ENCODE measurements at regions not wholly inside any gene's neighbourhood (a gene's known extent, or its start where the extent isn't known, plus 50 kb on each side); places are given as distances from the start of the nearest gene placed in this dataset.
A peak's percentile ranks its signal among the peaks of the same experiment; 100 is the strongest.

- no peaks in the 10 kb centered on the region for H3K4me1 ChIP-seq (ENCODE audit: control insufficient read depth, insufficient read depth, low read length)
- no peak for DNase-seq (ENCODE audit: low read depth in 4 of 6, low spot score in 6 of 6)
- H3K27me3 ChIP-seq (ENCODE audit: control insufficient read depth, insufficient read depth, low read length): no peaks in the 10 kb centered on the region
- 80% methylated on average over 4 of the region's 4 CpGs for WGBS (ENCODE audit: insufficient coverage)
- H3K9me3 ChIP-seq (ENCODE audit: control insufficient read depth, insufficient read depth, low read length): no peaks in the 10 kb centered on the region
- no peak overlapping the region for H3K4me3 ChIP-seq (ENCODE audit: low read depth, low read length)
- no peaks in the 10 kb centered on the region for H3K36me3 ChIP-seq (ENCODE audit: control insufficient read depth, insufficient read depth, low read length)
- no peak overlapping the region for H3K27ac ChIP-seq (ENCODE audit: low read depth, low read length)
Measured at GRCh38 chr9:89829346-89829745, 224.5 kb downstream of the GADD45G start.

DNA sequence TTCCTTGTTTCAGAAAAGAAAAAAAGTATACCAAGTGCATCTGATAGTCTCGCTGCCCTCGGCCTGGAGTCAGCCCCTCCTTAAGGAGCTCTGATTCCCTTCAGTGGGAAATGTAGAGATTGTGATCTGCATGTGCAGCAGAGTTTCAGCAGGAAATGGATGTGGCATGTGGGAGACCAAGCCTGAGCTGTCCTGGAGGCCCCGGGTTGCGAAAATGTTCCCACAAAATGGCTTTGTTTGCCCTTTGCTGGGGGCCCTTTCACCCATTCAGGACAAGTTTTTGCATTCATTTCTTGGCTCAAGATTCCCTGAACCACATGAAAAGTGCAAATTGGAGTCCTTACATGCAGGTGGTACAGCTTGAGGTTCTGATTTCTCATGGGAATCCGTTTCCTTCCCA is 230.9 kb downstream of the GADD45G start:
- no peaks in the 10 kb centered on the region for H3K9me3 ChIP-seq (ENCODE audit: control insufficient read depth, insufficient read depth, low read length)
- no peaks in the 10 kb centered on the region for H3K27me3 ChIP-seq (ENCODE audit: control insufficient read depth, insufficient read depth, low read length)
- no peaks in the 10 kb centered on the region for H3K36me3 ChIP-seq (ENCODE audit: control insufficient read depth, insufficient read depth, low read length)
- no peak overlapping the region for H3K4me3 ChIP-seq (ENCODE audit: low read depth, low read length)
- WGBS (ENCODE audit: insufficient coverage): 73% methylated on average over 4 of the region's 5 CpGs
- no peak overlapping the region for H3K27ac ChIP-seq (ENCODE audit: low read depth, low read length)
- no peak for DNase-seq (ENCODE audit: low read depth in 4 of 6, low spot score in 6 of 6)
- peaks cover 20% of the 10 kb centered on the region for H3K4me1 ChIP-seq (ENCODE audit: control insufficient read depth, insufficient read depth, low read length)

GRCh38 chr9:89837162-89837933 is 232.5 kb downstream of the GADD45G start:
- H3K4me3 ChIP-seq (ENCODE audit: low read depth, low read length): no peak overlapping the region
- WGBS (ENCODE audit: insufficient coverage): 74% methylated on average over 6 of the region's 11 CpGs
- no peaks in the 10 kb centered on the region for H3K36me3 ChIP-seq (ENCODE audit: control insufficient read depth, insufficient read depth, low read length)
- peaks cover 20% of the 10 kb centered on the region for H3K4me1 ChIP-seq (ENCODE audit: control insufficient read depth, insufficient read depth, low read length)
- no peak overlapping the region for H3K27ac ChIP-seq (ENCODE audit: low read depth, low read length)
- DNase-seq (ENCODE audit: low read depth in 4 of 6, low spot score in 6 of 6): peak in 1 of 6 donors; percentile 50
- H3K27me3 ChIP-seq (ENCODE audit: control insufficient read depth, insufficient read depth, low read length): no peaks in the 10 kb centered on the region
- H3K9me3 ChIP-seq (ENCODE audit: control insufficient read depth, insufficient read depth, low read length): no peaks in the 10 kb centered on the region

DNA sequence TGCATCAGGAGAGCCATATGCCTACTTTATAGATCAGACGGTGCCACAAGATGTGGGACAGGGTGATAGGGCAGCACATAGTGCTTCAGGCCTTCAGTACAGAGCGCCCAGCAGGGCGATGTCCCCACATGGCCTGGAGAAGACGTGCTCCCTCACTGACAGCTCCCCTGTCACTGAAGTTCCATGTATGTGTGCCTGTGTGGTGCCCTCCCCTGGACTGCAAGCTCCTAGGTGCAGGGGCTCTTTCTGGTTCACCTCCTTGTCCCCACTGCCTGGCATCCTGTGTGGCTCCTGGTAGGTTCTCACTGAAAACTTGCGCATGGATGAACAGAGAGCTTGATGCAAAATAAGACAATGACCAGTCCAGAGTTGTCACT is 233.1 kb downstream of the GADD45G start:
- Histone ChIP-seq H3K4me3 (ENCODE audit: low read depth, low read length) (no peak overlapping the region), H3K9me3 (ENCODE audit: control insufficient read depth, insufficient read depth, low read length) (no peaks in the 10 kb centered on the region), H3K36me3 (ENCODE audit: control insufficient read depth, insufficient read depth, low read length) (no peaks in the 10 kb centered on the region), H3K27ac (ENCODE audit: low read depth, low read length) (no peak overlapping the region), H3K27me3 (ENCODE audit: control insufficient read depth, insufficient read depth, low read length) (no peaks in the 10 kb centered on the region), H3K4me1 (ENCODE audit: control insufficient read depth, insufficient read depth, low read length) (peaks cover 20% of the 10 kb centered on the region)
- WGBS (ENCODE audit: insufficient coverage): 86% methylated on average over 4 of the region's 5 CpGs
- DNase-seq (ENCODE audit: low read depth in 4 of 6, low spot score in 6 of 6): no peak

GRCh38 chr9:89838621-89839020 is 233.8 kb downstream of the GADD45G start:
- no peaks in the 10 kb centered on the region for H3K9me3 ChIP-seq (ENCODE audit: control insufficient read depth, insufficient read depth, low read length)
- H3K27me3 ChIP-seq (ENCODE audit: control insufficient read depth, insufficient read depth, low read length): no peaks in the 10 kb centered on the region
- peaks cover 20% of the 10 kb centered on the region for H3K4me1 ChIP-seq (ENCODE audit: control insufficient read depth, insufficient read depth, low read length)
- 90% methylated on average over 6 of the region's 6 CpGs for WGBS (ENCODE audit: insufficient coverage)
- H3K4me3 ChIP-seq (ENCODE audit: low read depth, low read length): no peak overlapping the region
- no peak overlapping the region for H3K27ac ChIP-seq (ENCODE audit: low read depth, low read length)
- no peak for DNase-seq (ENCODE audit: low read depth in 4 of 6, low spot score in 6 of 6)
- H3K36me3 ChIP-seq (ENCODE audit: control insufficient read depth, insufficient read depth, low read length): no peaks in the 10 kb centered on the region

GRCh38 chr9:89839449-89839848 is 234.6 kb downstream of the GADD45G start:
- Histone ChIP-seq H3K36me3 (ENCODE audit: control insufficient read depth, insufficient read depth, low read length) (no peaks in the 10 kb centered on the region), H3K4me3 (ENCODE audit: low read depth, low read length) (no peak overlapping the region), H3K9me3 (ENCODE audit: control insufficient read depth, insufficient read depth, low read length) (no peaks in the 10 kb centered on the region), H3K4me1 (ENCODE audit: control insufficient read depth, insufficient read depth, low read length) (peaks cover 20% of the 10 kb centered on the region), H3K27ac (ENCODE audit: low read depth, low read length) (no peak overlapping the region), H3K27me3 (ENCODE audit: control insufficient read depth, insufficient read depth, low read length) (no peaks in the 10 kb centered on the region)
- 26% methylated on average over 4 of the region's 4 CpGs for WGBS (ENCODE audit: insufficient coverage)
- peak in 3 of 6 donors; percentile 31 to 77 (median 76) for DNase-seq (ENCODE audit: low read depth in 4 of 6, low spot score in 6 of 6)

- no peak overlapping the region for H3K27ac ChIP-seq (ENCODE audit: low read depth, low read length)
- no peaks in the 10 kb centered on the region for H3K36me3 ChIP-seq (ENCODE audit: control insufficient read depth, insufficient read depth, low read length)
- H3K4me3 ChIP-seq (ENCODE audit: low read depth, low read length): no peak overlapping the region
- peaks cover 20% of the 10 kb centered on the region for H3K4me1 ChIP-seq (ENCODE audit: control insufficient read depth, insufficient read depth, low read length)
- no peaks in the 10 kb centered on the region for H3K9me3 ChIP-seq (ENCODE audit: control insufficient read depth, insufficient read depth, low read length)
- no peaks in the 10 kb centered on the region for H3K27me3 ChIP-seq (ENCODE audit: control insufficient read depth, insufficient read depth, low read length)
- no peak for DNase-seq (ENCODE audit: low read depth in 4 of 6, low spot score in 6 of 6)
- WGBS (ENCODE audit: insufficient coverage): 93% methylated on average over 7 of the region's 7 CpGs
Measured at GRCh38 chr9:89839952-89840351, 235.1 kb downstream of the GADD45G start.

DNA sequence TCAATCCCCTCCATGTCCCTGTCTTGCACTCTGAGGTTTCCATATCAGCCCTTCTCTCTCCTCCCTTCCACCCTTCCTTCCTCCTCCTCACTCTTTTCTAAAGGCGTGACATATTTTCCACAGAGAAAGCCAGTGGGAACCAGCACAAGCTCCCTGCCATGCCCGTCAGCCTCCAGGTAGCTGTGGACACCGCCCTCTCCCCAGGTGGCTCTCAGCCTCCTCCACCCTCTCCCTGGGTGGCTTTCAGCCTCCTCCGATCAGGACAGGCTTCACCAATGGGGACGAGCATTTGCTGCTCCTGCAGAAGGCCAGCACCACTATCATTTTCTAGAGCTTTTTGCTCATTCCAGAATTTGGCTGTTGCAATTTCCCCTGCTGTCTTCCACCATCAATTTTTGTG is 236.6 kb downstream of the GADD45G start:
- Histone ChIP-seq H3K9me3 (ENCODE audit: control insufficient read depth, insufficient read depth, low read length) (no peaks in the 10 kb centered on the region), H3K27ac (ENCODE audit: low read depth, low read length) (no peak overlapping the region), H3K4me1 (ENCODE audit: control insufficient read depth, insufficient read depth, low read length) (peaks cover 20% of the 10 kb centered on the region), H3K4me3 (ENCODE audit: low read depth, low read length) (no peak overlapping the region), H3K36me3 (ENCODE audit: control insufficient read depth, insufficient read depth, low read length) (no peaks in the 10 kb centered on the region), H3K27me3 (ENCODE audit: control insufficient read depth, insufficient read depth, low read length) (no peaks in the 10 kb centered on the region)
- DNase-seq (ENCODE audit: low read depth in 4 of 6, low spot score in 6 of 6): no peak
- WGBS (ENCODE audit: insufficient coverage): 91% methylated on average over 5 of the region's 5 CpGs

- Histone ChIP-seq H3K4me3 (ENCODE audit: low read depth, low read length) (no peak overlapping the region), H3K27me3 (ENCODE audit: control insufficient read depth, insufficient read depth, low read length) (no peaks in the 10 kb centered on the region), H3K4me1 (ENCODE audit: control insufficient read depth, insufficient read depth, low read length) (peaks cover 15% of the 10 kb centered on the region), H3K36me3 (ENCODE audit: control insufficient read depth, insufficient read depth, low read length) (no peaks in the 10 kb centered on the region), H3K9me3 (ENCODE audit: control insufficient read depth, insufficient read depth, low read length) (no peaks in the 10 kb centered on the region), H3K27ac (ENCODE audit: low read depth, low read length) (no peak overlapping the region)
- DNase-seq (ENCODE audit: low read depth in 4 of 6, low spot score in 6 of 6): no peak
- WGBS (ENCODE audit: insufficient coverage): 90% methylated on average over 6 of the region's 8 CpGs
Measured at GRCh38 chr9:89842267-89842768, 237.5 kb downstream of the GADD45G start.

- Histone ChIP-seq H3K27ac (ENCODE audit: low read depth, low read length) (no peak overlapping the region), H3K27me3 (ENCODE audit: control insufficient read depth, insufficient read depth, low read length) (no peaks in the 10 kb centered on the region), H3K4me3 (ENCODE audit: low read depth, low read length) (no peak overlapping the region), H3K4me1 (ENCODE audit: control insufficient read depth, insufficient read depth, low read length) (peaks cover 11% of the 10 kb centered on the region), H3K36me3 (ENCODE audit: control insufficient read depth, insufficient read depth, low read length) (no peaks in the 10 kb centered on the region), H3K9me3 (ENCODE audit: control insufficient read depth, insufficient read depth, low read length) (no peaks in the 10 kb centered on the region)
- 86% methylated on average over 1 of the region's 5 CpGs for WGBS (ENCODE audit: insufficient coverage)
- no peak for DNase-seq (ENCODE audit: low read depth in 4 of 6, low spot score in 6 of 6)
Measured at GRCh38 chr9:89843074-89843473, 238.3 kb downstream of the GADD45G start.
